Epithelial cell of esophagus (primary cell): ENCODE measurements at regions not wholly inside any gene's neighbourhood (a gene's known extent, or its start where the extent isn't known, plus 50 kb on each side); places are given as distances from the start of the nearest gene placed in this dataset.
A peak's percentile ranks its signal among the peaks of the same experiment; 100 is the strongest.
"Not testable (repeated sequence)": the region's sequence is repeated elsewhere in the genome, so short reads cannot be mapped to it uniquely, and the experiment has no call there.

ENCODE experiments used
- DNase-seq: peaks from one replicate; pipeline ENCODE4 v3.0.0; 2010; ENCODE audit warnings: low read depth
- H3K4me3 ChIP-seq: 2 replicates; pipeline ENCODE4 v1.5.1; 2011; ENCODE audit warnings: mild to moderate bottlenecking, low read length, control low read depth
- TF ChIP-seq, protein P1 (sequence below): IDR thresholded peaks from 2 replicates; pipeline ENCODE4 v1.5.1; 2011; ENCODE audit warnings: low read depth, mild to moderate bottlenecking, low read length, control low read depth, inconsistent platforms; ENCODE audit not compliant: insufficient read depth; ENCODE audit errors: missing control alignments

DNA sequence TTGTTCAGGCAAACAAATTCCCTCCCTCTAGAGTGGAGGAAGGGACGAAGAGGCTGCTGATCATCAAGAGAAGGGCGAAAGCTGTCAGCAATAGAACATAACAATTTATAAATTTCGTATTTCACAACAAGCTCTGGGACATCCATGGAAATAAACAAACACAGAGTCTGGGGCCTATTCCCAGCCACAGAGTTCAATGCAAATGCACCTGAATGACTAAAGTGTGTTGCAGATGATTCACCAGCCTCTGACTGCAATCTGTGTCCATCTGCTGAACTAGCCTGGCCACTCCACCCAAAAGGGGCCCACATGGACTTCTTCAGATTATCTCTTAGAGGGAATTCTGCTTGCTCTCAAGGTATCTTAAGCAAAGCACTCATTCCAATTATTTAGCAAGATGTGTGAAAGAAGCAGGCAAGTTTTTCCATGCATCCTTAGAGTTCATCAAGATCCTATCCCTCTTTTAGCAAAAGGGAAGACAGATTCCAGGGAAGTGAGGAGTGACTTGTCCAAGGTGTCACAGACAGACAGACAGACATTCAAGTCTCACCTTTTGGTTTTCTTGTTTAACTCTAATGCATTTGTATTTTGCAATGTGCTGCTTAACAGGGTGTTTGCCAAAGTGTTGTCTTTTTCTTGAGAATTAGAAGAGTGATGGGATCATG lies 307.8 kb upstream of the PAPPA start:
- peak; percentile 88 for DNase-seq
- H3K4me3 ChIP-seq: no peak overlapping the region
- TF ChIP-seq, protein P1, sequence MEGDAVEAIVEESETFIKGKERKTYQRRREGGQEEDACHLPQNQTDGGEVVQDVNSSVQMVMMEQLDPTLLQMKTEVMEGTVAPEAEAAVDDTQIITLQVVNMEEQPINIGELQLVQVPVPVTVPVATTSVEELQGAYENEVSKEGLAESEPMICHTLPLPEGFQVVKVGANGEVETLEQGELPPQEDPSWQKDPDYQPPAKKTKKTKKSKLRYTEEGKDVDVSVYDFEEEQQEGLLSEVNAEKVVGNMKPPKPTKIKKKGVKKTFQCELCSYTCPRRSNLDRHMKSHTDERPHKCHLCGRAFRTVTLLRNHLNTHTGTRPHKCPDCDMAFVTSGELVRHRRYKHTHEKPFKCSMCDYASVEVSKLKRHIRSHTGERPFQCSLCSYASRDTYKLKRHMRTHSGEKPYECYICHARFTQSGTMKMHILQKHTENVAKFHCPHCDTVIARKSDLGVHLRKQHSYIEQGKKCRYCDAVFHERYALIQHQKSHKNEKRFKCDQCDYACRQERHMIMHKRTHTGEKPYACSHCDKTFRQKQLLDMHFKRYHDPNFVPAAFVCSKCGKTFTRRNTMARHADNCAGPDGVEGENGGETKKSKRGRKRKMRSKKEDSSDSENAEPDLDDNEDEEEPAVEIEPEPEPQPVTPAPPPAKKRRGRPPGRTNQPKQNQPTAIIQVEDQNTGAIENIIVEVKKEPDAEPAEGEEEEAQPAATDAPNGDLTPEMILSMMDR: no peak

DNA sequence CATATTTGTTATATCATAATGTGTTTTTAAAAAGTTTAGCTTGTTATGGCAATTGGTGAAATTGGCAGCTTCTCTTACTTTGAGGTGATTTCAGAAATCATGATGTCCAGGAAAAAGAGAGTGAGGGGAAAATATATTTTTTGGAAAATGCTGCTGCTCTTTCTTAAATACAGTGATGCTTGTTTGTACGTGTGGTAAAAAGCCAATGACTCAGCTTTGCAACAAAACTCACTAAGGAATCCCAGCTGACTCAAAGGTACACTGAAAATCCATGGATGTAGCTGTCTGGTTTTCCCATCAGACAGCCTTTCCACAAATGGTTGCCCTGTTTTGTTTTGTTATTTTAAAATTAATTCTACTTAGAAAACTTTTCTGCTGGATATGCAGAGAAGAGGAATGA lies 306.4 kb upstream of the PAPPA start:
- no peak overlapping the region for H3K4me3 ChIP-seq
- TF ChIP-seq, protein P1: no peak
- DNase-seq: peak; percentile 82

GRCh38 chr9:115849679-115850412 lies 303.7 kb upstream of the PAPPA start:
- DNase-seq: no peak
- TF ChIP-seq, protein P1: no peak
- no peak overlapping the region for H3K4me3 ChIP-seq

DNA sequence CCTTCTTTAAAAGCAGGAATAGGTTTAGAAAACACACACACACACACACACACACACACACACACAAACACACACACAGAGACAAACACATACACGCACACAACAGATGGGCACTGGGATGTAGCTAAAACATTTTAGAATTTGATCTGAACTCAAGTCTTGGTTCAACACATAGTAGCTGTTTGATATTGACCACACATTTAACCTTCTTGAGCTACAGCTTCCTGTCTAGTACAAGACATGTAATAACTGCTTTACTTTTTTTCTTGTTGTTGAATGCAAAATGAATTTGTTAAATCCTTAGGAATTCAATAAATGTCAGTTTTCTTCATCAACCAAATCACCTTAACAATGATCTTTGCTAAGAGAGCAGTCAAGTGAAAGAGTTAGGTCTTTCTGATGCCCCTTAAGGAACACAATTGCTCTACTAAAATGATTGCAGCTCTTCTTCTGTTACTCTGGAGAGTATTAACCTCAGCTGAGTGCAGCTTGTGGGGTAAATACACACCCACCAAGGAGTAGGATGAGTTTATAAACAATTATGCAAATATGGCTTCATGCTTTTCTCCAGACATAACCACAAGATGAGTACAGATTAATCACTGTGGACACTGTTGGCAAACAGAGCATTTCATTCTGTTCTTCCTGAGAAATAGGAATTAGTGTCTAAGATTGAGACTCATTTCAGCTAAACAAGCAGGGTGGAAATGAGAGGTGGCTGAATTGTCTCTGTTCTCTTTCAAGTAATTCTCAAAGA lies 302.9 kb upstream of the PAPPA start:
- DNase-seq: peak; percentile 78
- TF ChIP-seq, protein P1: no peak
- H3K4me3 ChIP-seq: no peak overlapping the region

DNA sequence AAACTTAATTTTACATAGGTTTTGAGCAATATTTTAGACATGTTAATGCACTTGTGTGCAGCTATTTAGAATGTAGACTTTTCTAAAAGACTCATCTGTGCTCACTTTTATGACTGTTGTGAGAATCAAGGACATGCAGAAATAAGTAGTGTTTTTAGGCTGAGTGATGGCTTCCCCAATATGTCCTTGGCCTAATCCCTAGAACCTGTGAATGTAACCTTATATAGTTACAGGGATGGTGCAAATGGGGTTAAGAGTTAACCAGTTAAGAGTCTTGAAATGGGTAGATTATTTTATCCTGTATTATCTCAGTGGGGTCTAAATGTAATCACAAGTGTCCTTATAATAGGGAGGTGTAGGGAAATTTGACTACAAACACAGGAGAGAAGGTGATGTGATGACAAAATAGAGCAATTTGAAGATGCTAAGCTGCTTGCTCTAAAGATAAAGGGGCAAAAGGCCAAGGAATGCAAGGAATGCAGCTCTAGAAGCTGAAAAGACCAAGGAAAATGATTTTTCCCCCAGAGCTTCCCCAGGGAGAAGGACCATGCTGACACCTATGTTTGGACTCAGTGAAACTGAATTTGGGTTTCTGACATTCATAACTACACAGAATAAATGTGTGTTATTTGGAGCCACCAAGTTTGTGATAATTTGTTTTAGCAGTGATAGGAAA lies 298.0 kb upstream of the PAPPA start:
- TF ChIP-seq, protein P1: no peak
- DNase-seq: no peak

DNA sequence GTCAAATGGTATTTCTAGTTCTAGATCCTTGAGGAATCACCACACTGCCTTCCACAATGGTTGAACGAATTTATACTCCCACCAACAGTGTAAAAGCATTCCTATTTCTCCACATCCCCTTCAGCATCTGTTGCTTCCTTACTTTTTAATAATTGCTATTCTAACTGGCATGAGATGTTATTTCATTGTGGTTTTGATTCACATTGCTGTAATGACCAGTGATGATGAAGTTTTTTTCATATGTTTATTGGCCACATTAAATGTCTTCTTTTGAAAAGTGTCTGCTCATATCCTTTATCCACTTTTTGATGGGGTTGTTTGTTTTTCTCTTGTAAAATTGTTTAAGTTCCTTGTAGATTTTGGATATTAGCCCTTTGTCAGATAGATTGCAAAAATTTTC lies 295.2 kb upstream of the PAPPA start:
- not testable (repeated sequence) for DNase-seq, H3K4me3 ChIP-seq

More for the DNA sequence above, 298.0 kb upstream of the PAPPA start:
- no peak overlapping the region for H3K4me3 ChIP-seq

GRCh38 chr9:115862021-115862420 lies 291.6 kb upstream of the PAPPA start:
- H3K4me3 ChIP-seq: no peak overlapping the region
- TF ChIP-seq, protein P1: no peak
- no peak for DNase-seq
